Esophagus muscularis mucosa (tissue), 3 donors: ENCODE measurements at regions not wholly inside any gene's neighbourhood (a gene's known extent, or its start where the extent isn't known, plus 50 kb on each side); places are given as distances from the start of the nearest gene placed in this dataset.

ENCODE experiments used
- CTCF ChIP-seq, 3 experiments: fragments of 200-600 bp in 2 of 3; fragments of 450-650 bp in 1 of 3; sonication (generic) in 2 of 3; IDR thresholded peaks; one replicate each; pipeline ENCODE4 v1.5.1; 2017 to 2019; ENCODE audit warnings: antibody characterized with exemption in 3 of 3, mild to moderate bottlenecking in 2 of 3, moderate library complexity in 1 of 3
- POLR2A ChIP-seq: fragments of 450-650 bp; IDR thresholded peaks from one replicate; pipeline ENCODE4 v1.6.1; 2017; ENCODE audit warnings: antibody characterized with exemption, moderate library complexity, mild to moderate bottlenecking, low read depth

DNA sequence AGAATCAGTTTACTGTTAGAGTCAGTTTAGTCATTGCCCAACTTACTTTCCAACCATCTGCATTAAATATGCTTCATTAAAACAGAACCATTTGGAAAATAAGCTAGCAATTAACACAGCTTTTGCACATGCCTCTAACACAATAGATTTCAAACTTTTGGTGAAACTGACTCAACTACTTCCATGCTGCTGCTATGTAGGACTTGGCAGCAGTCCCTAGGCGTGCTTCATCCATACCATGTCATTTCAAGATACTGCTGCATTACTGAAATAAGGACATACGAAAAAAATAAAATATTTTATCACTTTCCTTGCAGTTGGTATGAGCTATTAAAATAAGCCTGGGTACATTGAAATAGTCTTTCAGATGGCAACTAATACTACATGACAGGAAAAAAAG, 65.5 kb upstream of the SOX6 start:
- TF ChIP-seq CTCF (IDR thresholded peaks at IDR 0.05) (no peak), POLR2A (no peak)
